GM21717 (cell line): ENCODE measurements at regions not wholly inside any gene's neighbourhood (a gene's known extent, or its start where the extent isn't known, plus 50 kb on each side); places are given as distances from the start of the nearest gene placed in this dataset.
"Not testable (repeated sequence)": the region's sequence is repeated elsewhere in the genome, so short reads cannot be mapped to it uniquely, and the experiment has no call there.

ENCODE experiments used
- ATAC-seq: cut with Tn5 transposase; IDR thresholded peaks from one replicate; pipeline ENCODE4 v1.9.1; 2021; ENCODE audit warnings: mild to moderate bottlenecking, moderate library complexity; ENCODE audit not compliant: unreplicated experiment

GRCh38 chr14:37974421-37974820 is 233.3 kb upstream of the SSTR1 start:
- ATAC-seq, result no peak

- no peak for ATAC-seq
These were observed 230.2 kb upstream of the SSTR1 start for GRCh38 chr14:37977481-37977880.

- no peak for ATAC-seq
These were observed 221.8 kb upstream of the SSTR1 start for GRCh38 chr14:37985826-37986470.

- no peak for ATAC-seq
These were observed 219.2 kb upstream of the SSTR1 start for GRCh38 chr14:37988472-37988871.

GRCh38 chr14:37991027-37991426 is 216.7 kb upstream of the SSTR1 start:
- no peak for ATAC-seq

- no peak for ATAC-seq
These were observed 215.2 kb upstream of the SSTR1 start for GRCh38 chr14:37992499-37992898.

GRCh38 chr14:37994846-37995372 is 212.8 kb upstream of the SSTR1 start:
- ATAC-seq, result no peak

GRCh38 chr14:37997017-37997416 is 210.7 kb upstream of the SSTR1 start:
- ATAC-seq, result no peak

GRCh38 chr14:38000340-38000739 is 207.4 kb upstream of the SSTR1 start:
- ATAC-seq, result no peak

GRCh38 chr14:38001501-38001900 is 206.2 kb upstream of the SSTR1 start:
- no peak for ATAC-seq

GRCh38 chr14:38003746-38004609 is 203.7 kb upstream of the SSTR1 start:
- ATAC-seq, result no peak

GRCh38 chr14:38004610-38004879 is 203.2 kb upstream of the SSTR1 start:
- no peak for ATAC-seq

- not testable (repeated sequence) for ATAC-seq
These were observed 196.5 kb upstream of the SSTR1 start for GRCh38 chr14:38011156-38011555.

- no peak for ATAC-seq
These were observed 195.6 kb upstream of the SSTR1 start for GRCh38 chr14:38012056-38012455.

GRCh38 chr14:38016497-38016896 is 191.2 kb upstream of the SSTR1 start:
- ATAC-seq, result no peak

GRCh38 chr14:38021861-38022260 is 185.8 kb upstream of the SSTR1 start:
- no peak for ATAC-seq

GRCh38 chr14:38022775-38023174 is 184.9 kb upstream of the SSTR1 start:
- ATAC-seq, result no peak

- no peak for ATAC-seq
These were observed 169.5 kb upstream of the SSTR1 start for GRCh38 chr14:38038171-38038570.

GRCh38 chr14:38038986-38039385 is 168.7 kb upstream of the SSTR1 start:
- no peak for ATAC-seq

- no peak for ATAC-seq
These were observed 168.2 kb upstream of the SSTR1 start for GRCh38 chr14:38039496-38039895.

GRCh38 chr14:38040411-38040810 is 167.3 kb upstream of the SSTR1 start:
- ATAC-seq, result no peak

- no peak for ATAC-seq
These were observed 165.4 kb upstream of the SSTR1 start for GRCh38 chr14:38042322-38042721.
